Midbrain (tissue), 1 donor: ENCODE measurements at regions not wholly inside any gene's neighbourhood (a gene's known extent, or its start where the extent isn't known, plus 50 kb on each side); places are given as distances from the start of the nearest gene placed in this dataset.
"Not testable (repeated sequence)": the region's sequence is repeated elsewhere in the genome, so short reads cannot be mapped to it uniquely, and the experiment has no call there.

Experiments used
- DNase-seq: peaks from one replicate; lab custom pipeline; 2025; lab: John Stamatoyannopoulos, UW

DNA sequence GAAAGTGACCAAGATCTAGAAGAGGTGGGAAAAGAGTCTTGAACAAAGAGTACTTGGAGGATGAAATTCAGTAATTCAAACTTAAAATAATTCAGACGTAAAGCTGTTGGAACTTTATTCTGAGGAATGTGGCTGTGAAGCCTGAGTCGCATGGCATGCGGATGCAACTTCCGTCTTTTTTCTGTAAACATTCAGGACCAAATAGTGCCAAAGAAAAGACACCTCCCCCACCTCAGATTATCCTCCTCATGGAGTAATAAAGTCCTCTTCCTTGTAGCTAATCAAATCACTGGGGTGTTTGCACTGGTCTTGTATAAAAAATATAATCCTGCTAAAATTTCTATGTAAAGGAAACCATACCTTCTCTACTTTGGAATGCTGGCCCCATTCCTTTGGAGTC, 790.4 kb downstream of the TSN start:
- DNase-seq = no peak

GRCh38 chr2:122562775-122563174, 807.3 kb downstream of the TSN start:
- DNase-seq = no peak

DNA sequence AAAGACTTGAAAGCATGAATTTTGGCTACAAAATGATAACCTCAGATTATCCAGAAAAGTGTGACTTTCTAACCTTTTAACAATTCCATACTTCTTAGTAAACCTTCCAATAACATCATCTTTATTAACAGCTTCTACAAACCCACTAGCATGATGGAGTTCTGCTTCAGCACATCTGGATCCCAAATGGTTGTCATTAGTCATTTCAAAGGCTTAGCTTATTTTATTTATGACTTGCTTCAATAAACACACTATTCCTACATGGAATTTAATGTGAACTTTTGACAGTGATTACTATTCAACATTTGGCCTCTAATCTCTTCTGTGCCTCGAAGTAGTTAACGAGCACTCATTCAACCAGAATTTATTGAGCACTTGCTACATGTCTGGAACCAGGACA, 808.3 kb downstream of the TSN start:
- no peak for DNase-seq

GRCh38 chr2:122564843-122565242, 809.4 kb downstream of the TSN start:
- DNase-seq = no peak

- DNase-seq = no peak
Measured at GRCh38 chr2:122565364-122565763, 809.9 kb downstream of the TSN start.

DNA sequence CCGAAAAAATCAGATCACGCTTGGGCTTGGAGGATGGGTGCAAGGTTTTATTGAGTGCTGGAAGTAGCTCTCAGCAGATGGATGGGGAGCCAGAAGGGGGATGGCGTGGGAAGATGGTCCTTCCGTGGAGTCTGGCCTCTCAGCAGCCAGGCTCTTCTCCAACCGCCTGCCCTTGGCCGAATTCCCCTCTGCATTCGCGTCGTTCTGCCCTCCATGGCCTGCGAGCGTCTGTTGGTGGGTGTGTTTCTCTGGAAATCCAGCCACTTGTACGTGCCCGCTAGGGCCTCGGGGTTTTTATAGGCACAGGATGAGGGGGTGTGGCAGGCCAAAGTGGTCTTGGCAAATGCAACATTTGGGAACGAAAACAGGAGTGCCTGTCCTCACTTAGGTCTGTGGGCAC, 815.2 kb downstream of the TSN start:
- DNase-seq = no peak

DNA sequence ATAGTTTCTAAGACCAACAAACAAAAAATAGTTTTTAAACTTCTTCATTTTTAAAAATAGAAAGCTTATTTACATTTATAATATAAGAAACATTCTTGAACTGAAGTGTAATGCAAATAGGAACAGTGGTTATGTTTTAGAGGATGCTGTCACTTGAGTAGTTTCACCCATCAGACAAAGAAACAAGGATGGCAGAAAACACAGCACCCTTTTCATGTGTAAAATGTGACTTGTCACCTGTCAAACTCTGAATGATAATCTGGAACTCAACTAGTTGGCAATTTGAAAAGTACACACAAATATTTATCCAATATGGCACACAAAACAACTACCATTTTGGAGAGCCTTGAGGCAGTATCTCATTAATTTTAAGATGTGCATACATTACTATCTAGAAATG, 816.0 kb downstream of the TSN start:
- DNase-seq = not testable (repeated sequence)

DNA sequence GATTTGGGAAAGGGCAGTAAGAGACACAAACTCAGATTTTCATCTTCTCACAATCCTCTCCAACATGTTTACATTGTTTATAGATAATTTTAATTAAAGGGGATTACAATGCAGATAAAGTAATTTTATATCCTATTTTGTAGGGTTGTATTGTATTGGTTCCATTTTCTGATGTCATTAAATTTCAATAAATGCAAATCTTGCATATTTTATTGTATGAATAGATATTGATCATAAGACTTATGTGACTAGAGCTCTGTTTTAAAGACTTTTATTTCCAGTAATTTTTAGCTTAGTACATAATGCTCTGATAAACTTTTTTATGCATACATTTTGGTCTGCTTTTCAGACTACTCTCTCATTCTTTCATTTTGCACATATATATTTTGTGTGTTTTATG, 819.6 kb downstream of the TSN start:
- no peak for DNase-seq

DNA sequence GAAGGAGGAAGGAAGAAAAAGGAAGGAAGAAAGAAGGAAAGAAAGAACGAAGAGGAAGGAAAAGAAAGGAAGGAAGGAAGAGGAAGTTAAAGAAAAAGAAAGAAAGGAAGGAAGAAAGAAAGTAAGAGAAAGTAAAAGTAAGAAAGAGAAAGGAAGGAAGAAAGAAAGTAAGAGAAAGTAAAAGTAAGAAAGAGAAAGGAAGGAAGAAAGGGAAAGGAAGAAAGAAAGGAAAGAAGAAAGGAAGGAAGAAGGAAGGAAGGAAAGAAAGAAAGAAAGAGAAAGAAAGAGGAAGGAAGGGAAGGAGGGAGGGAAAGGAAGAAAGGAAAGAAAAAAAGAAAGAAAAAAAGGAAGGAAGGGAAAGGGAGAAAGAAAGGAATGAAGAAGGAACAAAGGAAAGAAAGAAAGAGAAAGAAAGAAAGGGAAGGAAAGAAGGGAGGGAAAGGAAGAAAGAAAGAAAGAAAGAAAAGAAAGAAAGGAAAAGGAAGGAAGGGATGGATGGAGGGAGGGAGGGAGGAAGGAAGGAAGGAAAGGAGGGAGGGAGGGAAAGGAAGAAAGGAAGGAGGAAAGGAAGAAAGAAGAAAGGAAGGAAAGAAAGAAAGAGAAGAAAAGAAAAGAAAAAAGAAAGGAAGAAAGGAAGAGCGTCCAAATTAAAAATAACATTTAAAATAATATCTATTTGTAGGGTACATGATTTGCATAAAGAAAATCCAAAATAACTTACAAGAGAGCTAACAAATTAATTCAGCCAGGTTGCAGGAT, 827.9 kb downstream of the TSN start:
- no peak for DNase-seq

- no peak for DNase-seq
Measured at GRCh38 chr2:122590524-122590923, 835.1 kb downstream of the TSN start.

DNA sequence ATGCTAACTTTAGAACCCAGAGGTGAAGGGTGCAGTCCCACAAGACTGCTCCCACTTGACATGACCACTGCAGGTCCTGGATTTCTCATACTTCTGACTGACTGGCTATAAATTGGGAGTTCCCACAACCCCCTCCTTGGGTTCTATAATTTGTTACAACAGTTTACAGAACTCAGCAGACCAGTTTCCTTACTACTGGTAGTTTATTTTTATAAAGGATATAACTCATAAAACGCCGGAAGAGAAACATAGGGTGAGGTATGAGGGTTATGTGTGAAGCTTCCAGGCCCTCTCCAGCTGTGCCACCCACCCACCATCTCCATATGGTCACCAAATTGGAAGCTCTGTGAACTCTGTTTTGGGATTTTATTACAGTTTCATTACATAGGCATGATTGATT, 839.6 kb downstream of the TSN start:
- no peak for DNase-seq

DNA sequence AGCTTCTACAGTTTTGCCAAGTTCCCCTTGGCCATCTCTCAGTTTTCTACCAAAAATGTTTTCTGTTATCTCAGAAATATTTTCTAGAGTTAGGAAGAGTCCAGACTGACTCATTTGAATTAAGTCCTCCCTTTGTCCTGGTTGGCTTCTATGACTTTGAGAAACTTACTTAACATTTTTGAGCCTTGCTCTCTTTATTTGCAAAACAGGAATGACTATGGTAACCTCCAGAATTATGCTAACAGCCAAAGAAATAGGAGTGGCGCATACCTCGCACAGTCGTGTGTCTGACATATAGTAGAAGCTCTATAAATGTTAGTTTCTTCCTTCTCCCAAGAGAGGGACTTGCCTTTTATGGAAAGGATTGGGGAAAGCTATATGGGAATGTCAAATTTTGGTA, 841.1 kb downstream of the TSN start:
- no peak for DNase-seq

DNA sequence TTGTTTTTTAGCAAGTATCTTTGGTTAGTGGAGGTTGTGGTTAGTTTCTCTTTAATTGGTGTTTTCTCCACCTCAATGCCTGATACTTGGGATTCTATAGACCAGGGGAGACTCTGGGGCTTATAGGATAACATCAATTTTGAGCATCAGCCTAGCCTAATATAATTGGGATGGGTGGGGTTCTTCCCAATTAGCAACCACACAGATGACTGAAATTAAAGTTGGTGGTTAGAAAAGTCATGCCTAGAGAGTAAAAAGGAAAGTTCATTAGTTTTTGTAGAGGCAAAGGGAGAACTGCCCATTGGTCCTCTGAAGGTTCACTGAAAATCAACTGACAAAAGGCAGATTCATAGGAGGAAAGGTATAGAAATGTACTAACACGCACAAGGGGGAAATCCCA, 843.3 kb downstream of the TSN start:
- no peak for DNase-seq

- no peak for DNase-seq
Measured at GRCh38 chr2:122610948-122611609, 855.6 kb downstream of the TSN start.

DNA sequence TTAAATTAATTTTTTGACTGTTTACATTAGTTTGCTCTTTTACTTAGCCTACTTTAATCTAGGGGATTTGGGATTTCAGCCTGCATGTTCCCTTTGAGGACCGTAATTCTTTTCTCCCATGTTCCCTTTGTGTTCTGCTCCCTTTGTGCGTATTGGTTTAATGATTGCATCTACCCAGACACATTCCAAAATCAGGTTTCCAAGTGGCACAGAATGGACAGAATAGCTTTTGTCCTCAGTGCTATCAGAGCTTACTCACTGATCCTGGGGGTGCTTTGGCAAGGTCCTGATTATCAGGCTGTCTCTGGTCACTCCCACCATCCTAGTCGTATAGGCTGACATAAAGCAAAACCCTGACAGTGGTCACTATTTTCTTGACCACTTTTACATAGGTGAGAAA, 867.5 kb downstream of the TSN start:
- DNase-seq = no peak

GRCh38 chr2:122627388-122627787, 871.9 kb downstream of the TSN start:
- no peak for DNase-seq

GRCh38 chr2:122634256-122634655, 878.8 kb downstream of the TSN start:
- DNase-seq = no peak

- DNase-seq = no peak
Measured at GRCh38 chr2:122634920-122635319, 879.5 kb downstream of the TSN start.

DNA sequence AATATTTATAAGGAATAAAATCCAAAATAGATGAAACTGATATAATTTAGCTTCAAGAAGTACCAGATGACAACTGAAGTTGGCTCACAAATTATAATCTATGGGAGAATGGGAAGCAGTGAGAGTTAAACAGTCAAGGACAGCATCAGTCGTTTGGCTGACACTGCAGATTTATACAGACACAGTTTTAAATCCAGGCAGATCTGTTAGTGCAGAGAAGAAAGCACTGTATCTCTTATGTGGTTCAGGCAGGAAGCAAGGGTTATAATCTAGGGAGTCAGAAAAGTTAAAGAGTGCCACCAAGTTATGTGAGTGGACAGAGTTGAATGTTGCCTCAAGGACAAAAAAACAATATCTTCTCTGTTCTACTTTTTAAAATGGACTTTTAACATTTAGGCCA, 880.2 kb downstream of the TSN start:
- no peak for DNase-seq

- no peak for DNase-seq
Measured at GRCh38 chr2:122636097-122636496, 880.6 kb downstream of the TSN start.

DNA sequence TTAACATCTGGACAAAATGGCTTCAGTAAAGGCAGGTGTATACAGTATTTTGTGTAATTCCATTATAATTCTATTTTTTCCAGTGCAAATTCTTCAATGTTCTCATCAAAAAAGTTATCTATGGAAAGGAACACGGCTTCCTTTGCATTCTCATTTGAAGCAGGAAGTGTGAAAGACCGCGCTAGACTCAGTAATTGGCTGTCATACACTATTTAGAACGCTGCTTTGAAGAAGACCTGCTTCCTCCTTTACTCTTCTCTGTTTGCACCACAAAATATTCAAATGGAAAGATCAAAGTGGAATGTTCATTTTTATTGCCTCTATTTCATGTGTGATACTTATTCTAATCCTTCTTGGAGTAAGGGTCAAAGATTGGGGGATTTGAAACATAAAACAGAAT, 883.7 kb downstream of the TSN start:
- DNase-seq = no peak

DNA sequence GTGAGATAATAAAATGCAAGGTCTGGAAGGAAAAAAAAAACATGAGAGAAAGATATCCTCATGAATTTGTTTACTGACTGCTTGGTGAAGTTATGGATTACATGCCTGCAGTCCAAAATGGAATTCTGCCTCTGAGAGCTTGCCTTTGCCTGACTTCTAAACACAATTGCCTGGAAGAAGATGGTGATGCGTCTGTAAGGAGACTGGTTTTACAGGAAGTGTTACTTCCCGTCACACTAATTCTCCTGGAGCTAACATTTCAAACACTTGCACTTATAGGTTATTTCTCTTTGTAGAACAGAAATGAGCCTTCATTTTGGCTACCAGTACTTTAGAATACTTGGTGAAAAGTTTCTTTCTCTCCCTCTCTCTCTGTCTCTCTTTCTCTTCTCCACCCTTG, 884.3 kb downstream of the TSN start:
- DNase-seq = no peak

GRCh38 chr2:122643725-122644329, 888.4 kb downstream of the TSN start:
- DNase-seq = no peak

- DNase-seq = no peak
Measured at GRCh38 chr2:122651236-122651635, 895.8 kb downstream of the TSN start.
